Stomach (tissue), 8 donors: ENCODE measurements at regions not wholly inside any gene's neighbourhood (a gene's known extent, or its start where the extent isn't known, plus 50 kb on each side); places are given as distances from the start of the nearest gene placed in this dataset.

ENCODE experiments used
- DNase-seq, 2 donors: peaks; one replicate each; pipeline versions ENCODE4 v3.0.0 to v3.0.0-alpha.2; 2013 to 2019
- H3K27ac ChIP-seq, 5 donors: fragments of 200-600 bp in 4 of 5; sonication (generic) in 4 of 5; one replicate each; pipeline ENCODE4 v1.5.1; 2013 to 2019; ENCODE audit warnings: mild to moderate bottlenecking in 1 of 5, moderate library complexity in 1 of 5
- H3K27me3 ChIP-seq, 3 donors: fragments of 200-600 bp; sonication (generic); one replicate each; pipeline ENCODE4 v1.5.1; 2017 to 2019; ENCODE audit warnings: mixed run types in 1 of 3
- H3K36me3 ChIP-seq, 4 donors: fragments of 200-600 bp; sonication (generic); 1 replicate in 3 of 4; 2 replicates in 1 of 4; pipeline ENCODE4 v1.5.1; 2016 to 2019
- H3K4me1 ChIP-seq, 4 donors: fragments of 200-600 bp; sonication (generic); one replicate each; pipeline ENCODE4 v1.5.1; 2016 to 2019
- H3K4me3 ChIP-seq, 4 donors: fragments of 200-600 bp; sonication (generic) in 3 of 4; one replicate each; pipeline ENCODE4 v1.5.1; 2016 to 2019; ENCODE audit warnings: mild to moderate bottlenecking in 1 of 4
- H3K9me3 ChIP-seq, 4 donors: fragments of 200-600 bp; sonication (generic); one replicate each; pipeline ENCODE4 v1.5.1; 2016 to 2019
- CTCF ChIP-seq, 7 experiments: fragments of 450-650 bp in 4 of 7; fragments of 200-600 bp in 3 of 7; sonication (generic) in 3 of 7; IDR thresholded peaks; one replicate each; pipeline ENCODE4 v1.5.1; 2016 to 2019; ENCODE audit warnings: antibody characterized with exemption in 7 of 7, control low read depth in 2 of 7, mild to moderate bottlenecking in 1 of 7
- EP300 ChIP-seq: sonication (generic); formaldehyde crosslinking; IDR thresholded peaks from one replicate; pipeline ENCODE4 v1.6.1; 2017; ENCODE audit warnings: antibody characterized with exemption
- POLR2A ChIP-seq, 4 donors: fragments of 450-650 bp; IDR thresholded peaks; one replicate each; pipeline ENCODE4 v1.6.1; 2016; ENCODE audit warnings: antibody characterized with exemption in 4 of 4, control low read depth in 2 of 4, mild to moderate bottlenecking in 1 of 4, moderate library complexity in 1 of 4
- POLR2AphosphoS5 ChIP-seq, 3 donors: sonication (generic); formaldehyde crosslinking; IDR thresholded peaks; one replicate each; pipeline ENCODE4 v1.6.1; 2016; ENCODE audit warnings: antibody characterized with exemption in 3 of 3
- WGBS, 5 donors: extraction: QIAGEN DNeasy Blood & Tissue Kit in 3 of 5; methylation state at CpG; one replicate each; pipeline versions ENCODE4 v1.1.5 to v1.1.7; 2013 to 2018; 5-methylcytosine and 5-hydroxymethylcytosine counted together
- intact Hi-C: fragments of 100-400 bp; cut with DNase I; formaldehyde crosslinking; loops from one replicate; pipeline ENCODE4 v1.15.1; 2023; ENCODE audit warnings: low total_unique reads
- donor health status: healthy with polysubstance abuse.
- donor health status: Bipolar disorder and iron deficiency.
- donor health status: healthy.

GRCh38 chr5:173686950-173687349 is 70.5 kb upstream of the BOD1 start:
- Histone ChIP-seq H3K27me3 (no peaks in the 10 kb centered on the region), H3K4me1 (peaks cover 8 to 29% (median 19%) of the 10 kb centered on the region in 4 donors), H3K4me3 (no peak overlapping the region), H3K9me3 (no peaks in the 10 kb centered on the region), H3K36me3 (no peaks in the 10 kb centered on the region), H3K27ac (no peak overlapping the region)
- intact Hi-C loops: no loop called here
- 86 to 90% (median 88%) methylated on average over 4 of the region's 4 CpGs for WGBS, 5 donors
- no peak for TF ChIP-seq POLR2AphosphoS5 (IDR thresholded peaks at IDR 0.05)
- no peak for TF ChIP-seq POLR2A (IDR thresholded peaks at IDR 0.05)
- no peak for TF ChIP-seq CTCF (IDR thresholded peaks at IDR 0.05)
- no peak for TF ChIP-seq EP300
- DNase-seq: no peak

DNA sequence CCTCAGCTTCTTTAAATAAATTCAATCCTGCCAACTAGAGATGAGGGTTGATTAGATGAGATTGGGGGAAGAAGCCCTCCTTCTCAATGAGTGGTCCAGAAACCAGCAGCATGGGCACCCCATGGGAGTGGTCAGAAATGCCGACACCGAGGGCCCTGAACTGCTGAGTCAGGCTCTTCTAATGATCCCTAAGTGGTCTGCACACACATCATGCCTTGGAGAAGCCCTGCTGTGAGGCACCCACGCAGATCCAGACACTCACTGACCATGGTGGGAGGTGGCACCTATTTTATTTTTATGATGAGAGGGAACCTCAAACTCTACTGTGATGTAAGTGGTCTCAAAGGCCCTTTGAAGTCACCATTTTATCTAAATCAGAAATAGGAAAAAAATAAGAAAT is 72.3 kb upstream of the BOD1 start:
- H3K4me1 ChIP-seq: peaks cover 8 to 29% (median 19%) of the 10 kb centered on the region in 4 donors
- no peak for TF ChIP-seq POLR2AphosphoS5 (IDR thresholded peaks at IDR 0.05)
- TF ChIP-seq POLR2A (IDR thresholded peaks at IDR 0.05): no peak
- TF ChIP-seq CTCF (IDR thresholded peaks at IDR 0.05): no peak
- no peak for TF ChIP-seq EP300
- H3K27ac ChIP-seq: peak overlapping the region; percentile 19 to 83 (median 77)
- H3K4me3 ChIP-seq: no peak overlapping the region
- H3K27me3 ChIP-seq: no peaks in the 10 kb centered on the region
- DNase-seq: peak in 1 of 2 donors; percentile 33
- H3K36me3 ChIP-seq: no peaks in the 10 kb centered on the region
- WGBS, 5 donors: 53 to 72% (median 64%) methylated on average over 3 of the region's 3 CpGs
- intact Hi-C loops: no loop called here
- H3K9me3 ChIP-seq: peaks cover 0 to 3% (median 0%) of the 10 kb centered on the region in 4 donors

DNA sequence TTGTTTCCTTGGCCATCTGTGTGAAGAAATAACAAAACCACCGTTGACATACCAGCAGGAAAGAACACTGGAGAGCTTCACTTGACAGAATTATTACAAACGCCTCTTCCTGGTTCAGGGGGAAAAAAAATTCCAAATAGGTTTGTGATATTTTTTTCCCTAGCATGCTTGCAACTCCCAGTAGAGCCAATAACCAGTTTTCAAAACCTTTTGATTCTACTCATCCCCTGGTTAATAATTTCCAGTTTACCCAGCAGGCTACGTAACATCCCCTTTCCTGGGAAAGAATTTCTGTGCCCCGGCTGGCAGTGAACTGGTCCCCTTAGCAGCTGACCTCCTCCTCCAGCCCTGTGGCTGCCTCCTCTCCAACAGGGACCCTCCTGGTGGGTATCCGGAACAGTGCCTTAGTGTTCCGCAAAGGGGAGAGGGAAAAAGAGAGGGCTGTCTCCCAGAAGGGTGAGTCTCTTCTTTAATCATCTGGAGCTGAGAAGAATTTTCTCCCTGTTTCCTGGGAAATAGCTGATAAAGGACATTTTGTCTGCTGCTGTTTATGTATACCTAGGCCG is 72.8 kb upstream of the BOD1 start:
- H3K36me3 ChIP-seq: no peaks in the 10 kb centered on the region
- H3K9me3 ChIP-seq: peaks cover 0 to 3% (median 0%) of the 10 kb centered on the region in 4 donors
- H3K4me3 ChIP-seq: peak overlapping the region in 2 of 4 donors; percentile 2 to 12
- DNase-seq: peak; percentile 41 to 79
- peaks cover 8 to 29% (median 19%) of the 10 kb centered on the region in 4 donors for H3K4me1 ChIP-seq
- H3K27ac ChIP-seq: peak overlapping the region; percentile 72 to 84 (median 81)
- H3K27me3 ChIP-seq: no peaks in the 10 kb centered on the region
- TF ChIP-seq POLR2A (IDR thresholded peaks at IDR 0.05): no peak
- no peak for TF ChIP-seq EP300
- TF ChIP-seq CTCF (IDR thresholded peaks at IDR 0.05): no peak
- TF ChIP-seq POLR2AphosphoS5 (IDR thresholded peaks at IDR 0.05): no peak
- WGBS, 5 donors: 23 to 47% (median 34%) methylated on average over 7 of the region's 7 CpGs
- intact Hi-C loops: no loop called here

DNA sequence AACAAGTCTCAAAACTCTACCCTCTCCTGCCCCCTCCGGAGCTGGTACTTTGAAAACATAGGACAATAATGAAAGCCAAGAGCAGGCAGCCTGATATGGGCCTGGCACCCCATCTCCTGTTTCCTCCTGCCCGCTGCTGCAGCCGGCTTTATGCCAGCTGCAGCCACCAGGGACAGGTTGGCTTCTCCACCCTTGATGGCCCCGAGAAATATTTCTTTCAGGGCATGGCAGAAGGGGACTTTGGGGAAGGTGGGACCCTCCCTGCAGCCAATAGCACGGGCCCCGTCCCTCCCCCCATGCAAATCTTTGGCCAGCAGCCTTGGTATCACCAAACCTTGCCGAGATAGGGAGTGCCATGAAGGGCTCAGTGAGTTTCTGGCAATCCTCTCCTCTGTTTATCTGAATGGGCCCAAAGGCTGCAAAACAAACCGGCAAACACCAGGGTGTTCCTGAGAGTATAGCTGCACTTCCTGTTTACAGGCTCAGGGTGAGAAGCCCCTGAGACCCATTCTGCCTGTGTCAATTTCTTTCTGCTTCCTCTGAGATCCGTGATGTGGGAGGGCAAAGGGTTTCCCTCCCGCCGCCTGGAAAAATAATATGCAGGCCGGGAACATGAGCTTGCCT is 73.4 kb upstream of the BOD1 start:
- intact Hi-C loops: no loop called here
- TF ChIP-seq CTCF (IDR thresholded peaks at IDR 0.05): peak in 2 of 7 experiments; percentile 19 to 46
- no peak for TF ChIP-seq POLR2A (IDR thresholded peaks at IDR 0.05)
- no peak for TF ChIP-seq EP300
- TF ChIP-seq POLR2AphosphoS5 (IDR thresholded peaks at IDR 0.05): no peak
- H3K4me1 ChIP-seq: peaks cover 8 to 29% (median 19%) of the 10 kb centered on the region in 4 donors
- DNase-seq: peak; percentile 58 to 59
- H3K36me3 ChIP-seq: no peaks in the 10 kb centered on the region
- peaks cover 0 to 3% (median 0%) of the 10 kb centered on the region in 4 donors for H3K9me3 ChIP-seq
- H3K27me3 ChIP-seq: no peaks in the 10 kb centered on the region
- WGBS, 5 donors: 16 to 32% (median 20%) methylated on average over 11 to 12 of the region's 12 CpGs
- peak overlapping the region in 2 of 4 donors; percentile 2 to 12 for H3K4me3 ChIP-seq
- H3K27ac ChIP-seq: peak overlapping the region; percentile 72 to 84 (median 81)
